OCI-LY3 (cell line): ENCODE measurements at regions not wholly inside any gene's neighbourhood (a gene's known extent, or its start where the extent isn't known, plus 50 kb on each side); places are given as distances from the start of the nearest gene placed in this dataset.

Source experiments
- H2AFZ ChIP-seq: fragments of 200-600, 300-600 bp; shearing (Covaris generic); 2 replicates; pipeline ENCODE4 v1.6.0; 2014; ENCODE audit warnings: antibody characterized with exemption, low read depth, low read length
- H3K27ac ChIP-seq: fragments of 200-600, 300-600 bp; sonication (generic); 2 replicates; pipeline ENCODE4 v1.5.1; 2014; ENCODE audit warnings: mild to moderate bottlenecking, low read length, moderate library complexity, mixed read lengths
- H3K27me3 ChIP-seq: fragments of 200-600, 300-600 bp; sonication (generic); 2 replicates; pipeline ENCODE4 v1.6.1; 2014; ENCODE audit warnings: low read depth, low read length, mixed read lengths
- H3K36me3 ChIP-seq: fragments of 200-600, 300-600 bp; sonication (generic); replicated peaks from 2 replicates; pipeline ENCODE3; 2014; ENCODE audit warnings: low read depth, low read length, mixed read lengths
- H3K4me1 ChIP-seq: fragments of 300-600, 200-600 bp; sonication (generic); 2 replicates; pipeline ENCODE4 v1.6.1; 2014; ENCODE audit warnings: low read length, mixed read lengths
- H3K4me2 ChIP-seq: fragments of 200-600, 300-600 bp; sonication (generic); 2 replicates; pipeline ENCODE4 v1.6.1; 2014; ENCODE audit warnings: low read length, mixed read lengths
- H3K4me3 ChIP-seq: fragments of 300-600, 200-600 bp; sonication (generic); 2 replicates; pipeline ENCODE4 v1.5.1; 2014; ENCODE audit warnings: antibody characterized with exemption, mild to moderate bottlenecking, low read length, moderate library complexity
- H3K79me2 ChIP-seq: fragments of 300-600, 200-600 bp; shearing (Covaris generic); 2 replicates; pipeline ENCODE4 v1.6.1; 2014; ENCODE audit warnings: mild to moderate bottlenecking, low read length, mixed read lengths
- H3K9ac ChIP-seq: fragments of 300-600, 200-600 bp; shearing (Covaris generic); 2 replicates; pipeline ENCODE4 v1.6.0; 2014; ENCODE audit warnings: mild to moderate bottlenecking, low read length, moderate library complexity
- H3K9me3 ChIP-seq: fragments of 200-600, 300-600 bp; shearing (Covaris generic); 2 replicates; pipeline ENCODE4 v1.6.1; 2014; ENCODE audit warnings: low read length, mixed read lengths; ENCODE audit not compliant: insufficient read depth
- H4K20me1 ChIP-seq: fragments of 200-600, 300-600 bp; sonication (generic); 2 replicates; pipeline ENCODE4 v1.6.1; 2016; ENCODE audit warnings: low read length, mixed read lengths; ENCODE audit not compliant: insufficient read depth
- EZH2phosphoT487 ChIP-seq: fragments of 200-600 bp; shearing (Covaris generic); IDR thresholded peaks from 2 replicates; pipeline ENCODE4 v1.6.1; 2018; ENCODE audit warnings: antibody characterized with exemption, mixed run types, low read depth
- TF ChIP-seq, protein P1 (sequence below): fragments of 200-600, 300-600 bp; sonication (generic); IDR thresholded peaks from 2 replicates; pipeline ENCODE4 v1.5.1; 2014; ENCODE audit warnings: antibody characterized with exemption, low read length, low read depth

DNA sequence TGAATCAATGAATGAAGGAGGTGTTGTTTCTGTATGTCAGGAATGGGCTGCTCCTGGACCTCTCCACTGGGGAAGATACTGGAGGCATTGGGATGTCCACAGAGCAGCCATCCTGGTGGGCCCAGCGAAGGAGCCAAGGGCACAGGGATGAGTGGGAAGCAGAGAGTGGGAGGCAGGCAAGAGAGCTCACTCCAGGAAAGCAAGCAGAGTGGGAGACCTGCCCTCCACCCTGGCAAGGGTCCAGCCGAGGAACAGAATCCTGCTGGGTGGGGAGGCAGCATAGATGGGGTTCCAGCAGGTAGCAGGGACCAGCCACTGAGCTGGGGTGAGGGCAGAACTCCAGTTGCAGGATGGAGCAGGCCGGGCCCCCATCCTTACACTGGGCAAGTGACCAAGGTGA, 71.9 kb upstream of the AMZ2 start:
- H3K4me1 ChIP-seq = peaks cover 27% of the 10 kb centered on the region
- no peak overlapping the region for H3K4me3 ChIP-seq
- no peaks in the 10 kb centered on the region for H4K20me1 ChIP-seq
- TF ChIP-seq EZH2phosphoT487 = no peak
- TF ChIP-seq, protein P1, sequence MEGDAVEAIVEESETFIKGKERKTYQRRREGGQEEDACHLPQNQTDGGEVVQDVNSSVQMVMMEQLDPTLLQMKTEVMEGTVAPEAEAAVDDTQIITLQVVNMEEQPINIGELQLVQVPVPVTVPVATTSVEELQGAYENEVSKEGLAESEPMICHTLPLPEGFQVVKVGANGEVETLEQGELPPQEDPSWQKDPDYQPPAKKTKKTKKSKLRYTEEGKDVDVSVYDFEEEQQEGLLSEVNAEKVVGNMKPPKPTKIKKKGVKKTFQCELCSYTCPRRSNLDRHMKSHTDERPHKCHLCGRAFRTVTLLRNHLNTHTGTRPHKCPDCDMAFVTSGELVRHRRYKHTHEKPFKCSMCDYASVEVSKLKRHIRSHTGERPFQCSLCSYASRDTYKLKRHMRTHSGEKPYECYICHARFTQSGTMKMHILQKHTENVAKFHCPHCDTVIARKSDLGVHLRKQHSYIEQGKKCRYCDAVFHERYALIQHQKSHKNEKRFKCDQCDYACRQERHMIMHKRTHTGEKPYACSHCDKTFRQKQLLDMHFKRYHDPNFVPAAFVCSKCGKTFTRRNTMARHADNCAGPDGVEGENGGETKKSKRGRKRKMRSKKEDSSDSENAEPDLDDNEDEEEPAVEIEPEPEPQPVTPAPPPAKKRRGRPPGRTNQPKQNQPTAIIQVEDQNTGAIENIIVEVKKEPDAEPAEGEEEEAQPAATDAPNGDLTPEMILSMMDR = no peak
- no peaks in the 10 kb centered on the region for H3K9me3 ChIP-seq
- H3K36me3 ChIP-seq = no peaks in the 10 kb centered on the region
- no peaks in the 10 kb centered on the region for H3K27me3 ChIP-seq
- H3K79me2 ChIP-seq = no peaks in the 10 kb centered on the region
- no peak overlapping the region for H3K9ac ChIP-seq
- no peak overlapping the region for H3K27ac ChIP-seq
- no peak overlapping the region for H3K4me2 ChIP-seq
- no peak overlapping the region for H2AFZ ChIP-seq

DNA sequence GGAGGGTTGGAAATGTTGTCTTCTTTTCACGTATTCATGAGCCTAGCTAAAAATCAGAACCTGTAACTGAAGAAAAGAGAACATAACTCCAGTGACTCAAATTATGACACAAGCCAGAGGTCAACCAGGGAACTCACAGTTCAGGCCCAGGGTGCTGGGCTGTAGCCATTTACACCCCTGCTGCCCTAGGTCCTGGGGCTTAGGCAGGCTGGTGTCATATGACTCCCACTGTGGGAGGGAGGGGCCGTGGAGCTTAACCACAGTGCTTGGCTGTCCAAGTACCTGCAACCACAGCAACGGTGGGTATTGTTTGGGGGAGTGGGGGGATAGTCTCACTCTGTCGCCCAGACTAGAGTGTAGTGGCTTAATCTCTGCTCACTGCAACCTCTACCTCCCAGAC, 71.1 kb upstream of the AMZ2 start:
- H3K36me3 ChIP-seq = no peaks in the 10 kb centered on the region
- TF ChIP-seq, protein P1 = no peak
- TF ChIP-seq EZH2phosphoT487 = no peak
- no peak overlapping the region for H3K27ac ChIP-seq
- no peak overlapping the region for H3K9ac ChIP-seq
- H3K4me3 ChIP-seq = no peak overlapping the region
- no peaks in the 10 kb centered on the region for H4K20me1 ChIP-seq
- no peak overlapping the region; the same call in 1 of the 2 replicates for H2AFZ ChIP-seq
- peaks cover under 1% of the 10 kb centered on the region; the same call in 1 of the 2 replicates for H3K9me3 ChIP-seq
- no peak overlapping the region for H3K4me2 ChIP-seq
- H3K79me2 ChIP-seq = no peaks in the 10 kb centered on the region
- no peaks in the 10 kb centered on the region for H3K27me3 ChIP-seq
- peaks cover 35% of the 10 kb centered on the region for H3K4me1 ChIP-seq

DNA sequence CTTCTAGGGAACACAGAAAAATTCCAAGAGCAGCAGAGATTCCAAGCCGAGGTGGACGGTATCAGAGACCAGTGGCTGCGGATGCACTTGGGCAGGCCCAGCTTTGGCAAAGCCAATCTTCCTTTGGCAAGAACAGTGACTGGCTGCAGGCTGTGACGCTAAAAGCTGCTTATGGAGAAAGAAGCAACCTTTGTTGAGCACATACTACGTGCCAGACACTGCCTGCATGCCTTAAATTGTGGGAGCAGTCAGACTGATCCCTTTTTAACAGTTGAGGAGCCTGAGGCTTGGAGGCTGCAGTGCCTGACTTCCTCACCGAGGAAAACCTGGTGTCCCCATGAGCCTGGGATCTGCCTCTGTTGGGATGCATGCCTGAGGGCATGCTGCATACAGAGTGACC, 69.0 kb upstream of the AMZ2 start:
- no peaks in the 10 kb centered on the region for H4K20me1 ChIP-seq
- TF ChIP-seq, protein P1 = no peak
- no peak for TF ChIP-seq EZH2phosphoT487

DNA sequence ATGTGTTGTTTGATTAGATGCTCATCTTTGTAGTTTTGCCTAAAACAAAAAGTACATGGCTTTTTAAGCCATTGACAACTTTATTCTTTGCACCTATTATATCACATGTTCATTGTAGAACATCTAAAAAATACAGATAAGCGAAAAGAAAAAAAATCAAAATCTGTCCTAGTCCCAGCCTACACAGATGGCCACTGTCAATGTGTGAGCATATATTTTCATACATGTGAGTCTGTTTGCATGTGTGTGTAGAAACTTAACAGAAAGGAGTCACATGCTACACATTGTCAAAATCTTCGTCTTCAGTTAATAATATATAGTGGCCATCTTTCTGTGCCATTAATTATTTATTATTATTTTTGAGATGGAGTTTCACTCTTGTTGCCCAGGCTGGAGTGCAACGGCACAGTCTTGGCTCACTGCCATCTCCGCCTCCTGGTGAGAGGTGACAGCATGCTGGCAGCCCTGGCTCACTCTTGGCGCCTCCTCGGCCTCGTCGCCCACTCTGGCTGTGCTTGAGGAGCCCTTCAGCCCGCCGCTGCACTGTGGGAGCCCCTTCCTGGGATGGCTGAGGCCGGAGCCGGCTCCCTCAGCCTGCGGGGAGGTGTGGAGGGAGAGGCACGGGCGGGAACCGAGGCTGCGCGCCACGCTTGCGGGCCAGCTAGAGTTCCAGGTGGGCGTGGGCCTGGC, 68.5 kb upstream of the AMZ2 start:
- Histone ChIP-seq H3K4me2 (no peak overlapping the region), H2AFZ (no peak overlapping the region), H3K4me1 (peaks cover 46% of the 10 kb centered on the region), H3K9ac (no peak overlapping the region), H3K36me3 (no peaks in the 10 kb centered on the region), H3K27me3 (no peaks in the 10 kb centered on the region), H3K9me3 (peaks cover 5% of the 10 kb centered on the region; the same call in 1 of the 2 replicates), H3K4me3 (no peak overlapping the region), H4K20me1 (no peaks in the 10 kb centered on the region), H3K79me2 (no peaks in the 10 kb centered on the region), H3K27ac (no peak overlapping the region)
- no peak for TF ChIP-seq EZH2phosphoT487
- TF ChIP-seq, protein P1 = no peak

More for the DNA sequence above, 69.0 kb upstream of the AMZ2 start:
- Histone ChIP-seq H3K9me3 (peaks cover 5% of the 10 kb centered on the region; the same call in 1 of the 2 replicates), H3K4me2 (no peak overlapping the region), H3K27me3 (no peaks in the 10 kb centered on the region), H2AFZ (no peak overlapping the region), H3K9ac (no peak overlapping the region), H3K36me3 (no peaks in the 10 kb centered on the region), H3K4me1 (peaks cover 41% of the 10 kb centered on the region), H3K27ac (no peak overlapping the region), H3K4me3 (no peak overlapping the region), H3K79me2 (no peaks in the 10 kb centered on the region)
